WTC11 (cell line): ENCODE measurements at regions not wholly inside any gene's neighbourhood (a gene's known extent, or its start where the extent isn't known, plus 50 kb on each side); places are given as distances from the start of the nearest gene placed in this dataset.

Experiments
- JUN ChIP-seq: sonication (generic); formaldehyde crosslinking; IDR thresholded peaks from 2 replicates; pipeline ENCODE4 v1.8.0; 2023; ENCODE audit warnings: mild to moderate bottlenecking, missing genetic modification reagents
- NFE2L1 ChIP-seq: sonication (generic); formaldehyde crosslinking; IDR thresholded peaks from 2 replicates; pipeline ENCODE4 v1.8.1; 2023; ENCODE audit warnings: missing genetic modification reagents
- TEAD4 ChIP-seq: sonication (generic); formaldehyde crosslinking; IDR thresholded peaks from 2 replicates; pipeline ENCODE4 v1.8.0; 2022; ENCODE audit warnings: mild to moderate bottlenecking, missing genetic modification reagents
- ZNF121 ChIP-seq: sonication (generic); formaldehyde crosslinking; IDR thresholded peaks from 2 replicates; pipeline ENCODE4 v1.8.0; 2023; ENCODE audit warnings: missing genetic modification reagents
- ZNF263 ChIP-seq: sonication (generic); formaldehyde crosslinking; IDR thresholded peaks from 2 replicates; pipeline ENCODE4 v1.8.1; 2022; ENCODE audit warnings: low read depth, mild to moderate bottlenecking, moderate library complexity, missing genetic modification reagents
- TF ChIP-seq, protein P1 (sequence below): fragments of 250-450 bp; sonication (Bioruptor Pico); IDR thresholded peaks from 2 replicates; pipeline ENCODE4 v1.8.0; 2021; ENCODE audit warnings: mild to moderate bottlenecking
- TF ChIP-seq, protein P2 (sequence below): fragments of 200-600 bp; IDR thresholded peaks from 2 replicates; pipeline ENCODE4 v1.8.0; 2022; ENCODE audit warnings: antibody characterized with exemption
- TF ChIP-seq, protein P3 (sequence below): fragments of 250-450 bp; sonication (Bioruptor Pico); IDR thresholded peaks from 2 replicates; pipeline ENCODE4 v1.9.0; 2021; ENCODE audit warnings: mild to moderate bottlenecking
- TF ChIP-seq, protein P4 (sequence below): sonication (generic); formaldehyde crosslinking; IDR thresholded peaks from 2 replicates; pipeline ENCODE4 v1.8.0; 2022; ENCODE audit warnings: mild to moderate bottlenecking, missing genetic modification reagents
- TF ChIP-seq, protein P5 (sequence below): sonication (generic); formaldehyde crosslinking; IDR thresholded peaks from 2 replicates; pipeline ENCODE4 v1.8.0; 2023; ENCODE audit warnings: missing genetic modification reagents
- TF ChIP-seq, protein P6 (sequence below): sonication (generic); formaldehyde crosslinking; IDR thresholded peaks from 2 replicates; pipeline ENCODE4 v1.8.1; 2022; ENCODE audit warnings: mild to moderate bottlenecking, missing genetic modification reagents, moderate library complexity, borderline replicate concordance

DNA sequence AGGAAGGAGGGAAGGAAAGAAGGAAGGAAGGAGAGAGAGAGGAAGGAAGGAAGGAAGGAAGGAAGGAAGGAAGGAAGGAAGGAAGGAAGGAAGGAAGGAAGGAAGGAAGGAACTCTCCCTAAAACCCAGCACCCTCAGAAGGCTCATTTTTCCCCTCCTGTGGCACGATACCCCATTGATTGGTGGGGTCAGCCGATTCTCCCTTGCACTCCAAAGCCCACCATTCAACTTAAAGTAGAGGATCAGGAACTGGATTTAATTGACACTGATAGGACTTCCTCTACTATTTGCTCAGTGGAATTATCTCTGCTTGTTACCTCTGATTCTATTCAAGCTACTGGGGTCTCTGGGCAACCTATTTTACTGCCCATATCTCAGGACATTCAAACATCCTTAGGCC lies 199.2 kb upstream of the MAOA start:
- no peak for TF ChIP-seq TEAD4 (CRISPR knock-in tag)
- TF ChIP-seq, protein P1, sequence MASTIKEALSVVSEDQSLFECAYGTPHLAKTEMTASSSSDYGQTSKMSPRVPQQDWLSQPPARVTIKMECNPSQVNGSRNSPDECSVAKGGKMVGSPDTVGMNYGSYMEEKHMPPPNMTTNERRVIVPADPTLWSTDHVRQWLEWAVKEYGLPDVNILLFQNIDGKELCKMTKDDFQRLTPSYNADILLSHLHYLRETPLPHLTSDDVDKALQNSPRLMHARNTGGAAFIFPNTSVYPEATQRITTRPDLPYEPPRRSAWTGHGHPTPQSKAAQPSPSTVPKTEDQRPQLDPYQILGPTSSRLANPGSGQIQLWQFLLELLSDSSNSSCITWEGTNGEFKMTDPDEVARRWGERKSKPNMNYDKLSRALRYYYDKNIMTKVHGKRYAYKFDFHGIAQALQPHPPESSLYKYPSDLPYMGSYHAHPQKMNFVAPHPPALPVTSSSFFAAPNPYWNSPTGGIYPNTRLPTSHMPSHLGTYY = no peak
- TF ChIP-seq, protein P2, sequence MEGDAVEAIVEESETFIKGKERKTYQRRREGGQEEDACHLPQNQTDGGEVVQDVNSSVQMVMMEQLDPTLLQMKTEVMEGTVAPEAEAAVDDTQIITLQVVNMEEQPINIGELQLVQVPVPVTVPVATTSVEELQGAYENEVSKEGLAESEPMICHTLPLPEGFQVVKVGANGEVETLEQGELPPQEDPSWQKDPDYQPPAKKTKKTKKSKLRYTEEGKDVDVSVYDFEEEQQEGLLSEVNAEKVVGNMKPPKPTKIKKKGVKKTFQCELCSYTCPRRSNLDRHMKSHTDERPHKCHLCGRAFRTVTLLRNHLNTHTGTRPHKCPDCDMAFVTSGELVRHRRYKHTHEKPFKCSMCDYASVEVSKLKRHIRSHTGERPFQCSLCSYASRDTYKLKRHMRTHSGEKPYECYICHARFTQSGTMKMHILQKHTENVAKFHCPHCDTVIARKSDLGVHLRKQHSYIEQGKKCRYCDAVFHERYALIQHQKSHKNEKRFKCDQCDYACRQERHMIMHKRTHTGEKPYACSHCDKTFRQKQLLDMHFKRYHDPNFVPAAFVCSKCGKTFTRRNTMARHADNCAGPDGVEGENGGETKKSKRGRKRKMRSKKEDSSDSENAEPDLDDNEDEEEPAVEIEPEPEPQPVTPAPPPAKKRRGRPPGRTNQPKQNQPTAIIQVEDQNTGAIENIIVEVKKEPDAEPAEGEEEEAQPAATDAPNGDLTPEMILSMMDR = no peak
- no peak for TF ChIP-seq NFE2L1 (CRISPR knock-in tag)
- TF ChIP-seq, protein P3, sequence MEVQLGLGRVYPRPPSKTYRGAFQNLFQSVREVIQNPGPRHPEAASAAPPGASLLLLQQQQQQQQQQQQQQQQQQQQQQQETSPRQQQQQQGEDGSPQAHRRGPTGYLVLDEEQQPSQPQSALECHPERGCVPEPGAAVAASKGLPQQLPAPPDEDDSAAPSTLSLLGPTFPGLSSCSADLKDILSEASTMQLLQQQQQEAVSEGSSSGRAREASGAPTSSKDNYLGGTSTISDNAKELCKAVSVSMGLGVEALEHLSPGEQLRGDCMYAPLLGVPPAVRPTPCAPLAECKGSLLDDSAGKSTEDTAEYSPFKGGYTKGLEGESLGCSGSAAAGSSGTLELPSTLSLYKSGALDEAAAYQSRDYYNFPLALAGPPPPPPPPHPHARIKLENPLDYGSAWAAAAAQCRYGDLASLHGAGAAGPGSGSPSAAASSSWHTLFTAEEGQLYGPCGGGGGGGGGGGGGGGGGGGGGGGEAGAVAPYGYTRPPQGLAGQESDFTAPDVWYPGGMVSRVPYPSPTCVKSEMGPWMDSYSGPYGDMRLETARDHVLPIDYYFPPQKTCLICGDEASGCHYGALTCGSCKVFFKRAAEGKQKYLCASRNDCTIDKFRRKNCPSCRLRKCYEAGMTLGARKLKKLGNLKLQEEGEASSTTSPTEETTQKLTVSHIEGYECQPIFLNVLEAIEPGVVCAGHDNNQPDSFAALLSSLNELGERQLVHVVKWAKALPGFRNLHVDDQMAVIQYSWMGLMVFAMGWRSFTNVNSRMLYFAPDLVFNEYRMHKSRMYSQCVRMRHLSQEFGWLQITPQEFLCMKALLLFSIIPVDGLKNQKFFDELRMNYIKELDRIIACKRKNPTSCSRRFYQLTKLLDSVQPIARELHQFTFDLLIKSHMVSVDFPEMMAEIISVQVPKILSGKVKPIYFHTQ (CRISPR knock-in tag) = no peak
- TF ChIP-seq, protein P4, sequence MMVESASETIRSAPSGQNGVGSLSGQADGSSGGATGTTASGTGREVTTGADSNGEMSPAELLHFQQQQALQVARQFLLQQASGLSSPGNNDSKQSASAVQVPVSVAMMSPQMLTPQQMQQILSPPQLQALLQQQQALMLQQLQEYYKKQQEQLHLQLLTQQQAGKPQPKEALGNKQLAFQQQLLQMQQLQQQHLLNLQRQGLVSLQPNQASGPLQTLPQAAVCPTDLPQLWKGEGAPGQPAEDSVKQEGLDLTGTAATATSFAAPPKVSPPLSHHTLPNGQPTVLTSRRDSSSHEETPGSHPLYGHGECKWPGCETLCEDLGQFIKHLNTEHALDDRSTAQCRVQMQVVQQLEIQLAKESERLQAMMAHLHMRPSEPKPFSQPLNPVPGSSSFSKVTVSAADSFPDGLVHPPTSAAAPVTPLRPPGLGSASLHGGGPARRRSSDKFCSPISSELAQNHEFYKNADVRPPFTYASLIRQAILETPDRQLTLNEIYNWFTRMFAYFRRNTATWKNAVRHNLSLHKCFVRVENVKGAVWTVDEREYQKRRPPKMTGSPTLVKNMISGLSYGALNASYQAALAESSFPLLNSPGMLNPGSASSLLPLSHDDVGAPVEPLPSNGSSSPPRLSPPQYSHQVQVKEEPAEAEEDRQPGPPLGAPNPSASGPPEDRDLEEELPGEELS (CRISPR knock-in tag) = no peak
- no peak for TF ChIP-seq ZNF121
- TF ChIP-seq ZNF263 (CRISPR knock-in tag) = no peak
- TF ChIP-seq, protein P5, sequence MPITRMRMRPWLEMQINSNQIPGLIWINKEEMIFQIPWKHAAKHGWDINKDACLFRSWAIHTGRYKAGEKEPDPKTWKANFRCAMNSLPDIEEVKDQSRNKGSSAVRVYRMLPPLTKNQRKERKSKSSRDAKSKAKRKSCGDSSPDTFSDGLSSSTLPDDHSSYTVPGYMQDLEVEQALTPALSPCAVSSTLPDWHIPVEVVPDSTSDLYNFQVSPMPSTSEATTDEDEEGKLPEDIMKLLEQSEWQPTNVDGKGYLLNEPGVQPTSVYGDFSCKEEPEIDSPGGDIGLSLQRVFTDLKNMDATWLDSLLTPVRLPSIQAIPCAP (CRISPR knock-in tag) = no peak
- TF ChIP-seq JUN (CRISPR knock-in tag) = no peak
- TF ChIP-seq, protein P6, sequence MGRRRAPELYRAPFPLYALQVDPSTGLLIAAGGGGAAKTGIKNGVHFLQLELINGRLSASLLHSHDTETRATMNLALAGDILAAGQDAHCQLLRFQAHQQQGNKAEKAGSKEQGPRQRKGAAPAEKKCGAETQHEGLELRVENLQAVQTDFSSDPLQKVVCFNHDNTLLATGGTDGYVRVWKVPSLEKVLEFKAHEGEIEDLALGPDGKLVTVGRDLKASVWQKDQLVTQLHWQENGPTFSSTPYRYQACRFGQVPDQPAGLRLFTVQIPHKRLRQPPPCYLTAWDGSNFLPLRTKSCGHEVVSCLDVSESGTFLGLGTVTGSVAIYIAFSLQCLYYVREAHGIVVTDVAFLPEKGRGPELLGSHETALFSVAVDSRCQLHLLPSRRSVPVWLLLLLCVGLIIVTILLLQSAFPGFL = no peak
